Fibroblast of gingiva (primary cell): ENCODE measurements at regions not wholly inside any gene's neighbourhood (a gene's known extent, or its start where the extent isn't known, plus 50 kb on each side); places are given as distances from the start of the nearest gene placed in this dataset.

ENCODE experiments used
- DNase-seq: peaks from one replicate; pipeline ENCODE4 v3.0.0-alpha.2; 2011; ENCODE audit warnings: low read depth

DNA sequence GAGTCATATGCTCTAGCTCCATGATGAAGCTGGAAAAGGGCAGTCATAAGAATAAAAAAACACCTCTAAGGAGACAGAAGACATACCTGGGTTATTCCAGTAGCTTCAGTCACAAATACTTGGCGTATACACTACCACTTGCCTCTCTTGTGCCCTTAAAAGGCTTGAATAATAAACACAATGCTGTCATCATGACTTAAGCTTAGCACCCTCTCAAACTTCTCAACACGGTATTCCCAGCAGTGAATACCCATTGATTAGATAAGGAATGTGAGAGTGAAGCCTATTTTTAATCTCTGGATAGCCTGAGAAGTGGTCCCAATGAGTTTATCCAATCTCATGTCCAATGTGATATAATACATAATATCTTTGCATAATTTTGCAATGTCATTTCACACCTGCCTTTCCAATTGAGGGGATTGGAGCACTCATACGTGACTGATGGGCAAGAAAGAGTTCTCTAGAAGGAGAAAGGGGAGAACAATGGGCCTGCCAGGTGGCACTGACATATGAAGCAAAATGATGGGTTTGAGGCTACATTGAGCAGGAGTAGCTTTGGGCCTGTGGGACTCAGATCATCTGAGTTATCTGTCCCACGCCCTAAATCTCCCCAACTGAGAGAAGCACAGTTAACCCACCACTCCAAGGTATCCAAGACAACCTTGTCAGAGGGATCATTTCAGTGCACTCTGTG lies 298.6 kb upstream of the DAB1 start:
- DNase-seq = no peak

DNA sequence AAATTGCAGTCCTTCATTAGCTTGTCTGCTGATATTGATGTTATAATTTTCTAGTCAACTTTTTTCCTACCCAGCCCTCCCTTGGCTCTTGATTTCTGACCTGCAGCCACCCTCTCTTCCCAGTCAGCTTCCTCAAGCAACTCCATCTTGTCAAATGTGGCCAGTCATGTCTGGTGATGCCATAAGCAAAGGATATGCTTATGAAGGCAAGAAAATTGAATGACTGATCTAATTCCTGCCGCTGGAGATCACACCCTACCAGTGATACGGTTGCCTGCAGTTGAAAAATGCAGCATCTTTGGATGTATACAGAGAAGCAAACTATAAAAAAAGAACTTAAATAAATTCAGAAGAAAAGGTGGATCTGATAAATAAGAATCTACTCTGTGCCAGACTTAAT lies 297.1 kb upstream of the DAB1 start:
- no peak for DNase-seq

DNA sequence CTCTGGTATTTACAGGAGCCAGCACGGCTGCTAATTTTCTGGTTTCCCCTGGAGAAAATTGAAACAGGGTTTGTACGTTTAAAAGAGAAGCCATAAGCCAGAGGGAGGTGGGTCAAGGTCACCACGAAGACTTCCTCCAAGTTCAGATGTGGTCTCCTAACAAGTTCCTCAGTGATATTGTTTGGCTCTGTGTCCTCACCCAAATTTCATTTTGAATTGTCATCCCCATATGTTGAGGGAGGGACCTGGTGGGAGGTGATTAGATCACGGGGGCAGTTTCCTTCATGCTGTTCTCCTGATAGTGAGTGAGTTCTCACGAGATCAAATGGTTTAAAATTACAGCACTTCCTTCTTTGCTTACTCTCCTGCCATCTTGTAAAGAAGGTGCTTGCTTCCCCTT lies 295.4 kb upstream of the DAB1 start:
- no peak for DNase-seq

DNA sequence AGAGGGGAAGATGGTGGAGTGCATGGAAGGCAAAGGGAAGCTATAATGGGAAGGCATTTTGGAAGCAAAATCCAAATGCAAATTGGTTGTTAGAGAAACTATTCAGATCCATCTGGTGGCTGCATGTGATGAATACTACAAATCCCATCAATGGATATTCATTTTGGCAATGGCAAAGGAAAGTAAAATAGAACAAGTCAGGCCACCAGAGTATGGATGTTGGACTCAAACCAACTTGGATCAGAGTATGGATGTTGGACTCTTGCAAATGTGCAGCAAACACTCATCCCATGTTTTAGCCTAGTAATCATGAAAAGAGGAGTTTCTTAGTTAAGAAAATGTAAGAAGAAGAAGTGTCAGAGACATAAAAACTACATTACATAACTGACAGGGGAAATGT lies 289.6 kb upstream of the DAB1 start:
- no peak for DNase-seq

DNA sequence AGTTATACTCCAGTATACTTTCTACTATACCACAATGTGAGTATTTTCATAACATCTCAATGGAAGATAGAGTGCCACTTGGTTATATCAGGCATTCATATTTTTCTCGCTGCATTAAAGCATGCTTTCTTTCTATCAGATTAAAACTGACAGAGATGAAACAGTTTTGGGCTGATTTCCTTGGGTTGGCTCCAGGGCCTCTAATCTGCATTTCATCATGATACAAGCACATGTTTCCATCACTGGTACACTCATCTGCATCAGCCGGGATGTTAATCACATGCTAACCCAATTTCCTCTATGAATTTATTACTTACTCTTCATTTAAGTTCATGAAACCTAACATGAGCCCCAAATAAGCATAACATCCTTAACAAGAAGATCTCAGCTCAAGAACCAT lies 289.0 kb upstream of the DAB1 start:
- no peak for DNase-seq

DNA sequence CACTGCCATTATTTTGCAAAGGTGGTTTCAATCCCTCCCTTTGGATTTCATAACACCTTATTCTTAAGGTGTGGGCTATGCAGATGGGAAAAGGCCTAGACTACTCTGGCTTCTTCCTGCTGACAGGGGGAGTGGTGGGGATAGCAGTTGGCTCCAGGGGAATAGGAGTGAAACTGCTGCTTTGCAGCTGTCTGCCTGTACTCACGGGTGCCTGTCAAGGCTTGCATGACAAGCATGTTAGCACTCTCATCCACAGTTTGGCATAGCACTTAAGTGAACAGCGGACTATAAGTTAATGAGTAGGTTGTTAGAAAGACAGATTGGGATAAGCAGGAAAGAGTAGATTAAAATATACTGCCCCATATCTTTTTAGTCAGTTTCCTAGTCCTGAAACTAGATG lies 287.5 kb upstream of the DAB1 start:
- no peak for DNase-seq

DNA sequence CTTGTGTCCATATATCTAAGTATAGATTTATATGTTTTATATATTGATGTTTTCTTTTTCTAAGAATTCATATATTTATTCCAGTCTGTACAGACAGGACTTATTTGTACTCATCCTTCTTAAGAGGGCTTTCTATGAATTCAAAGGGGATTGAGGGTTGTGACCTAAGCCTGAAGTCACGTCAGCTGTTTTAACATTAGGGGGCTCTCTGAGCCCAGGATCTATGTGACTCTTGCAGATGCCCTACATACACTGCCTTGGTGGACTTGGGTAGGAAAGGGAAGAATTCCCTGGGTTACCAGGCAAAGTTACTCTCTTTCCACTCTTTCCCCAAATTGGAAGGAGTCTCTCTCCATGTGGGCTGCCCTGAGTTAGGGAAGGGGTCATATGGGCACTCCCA lies 283.8 kb upstream of the DAB1 start:
- no peak for DNase-seq

DNA sequence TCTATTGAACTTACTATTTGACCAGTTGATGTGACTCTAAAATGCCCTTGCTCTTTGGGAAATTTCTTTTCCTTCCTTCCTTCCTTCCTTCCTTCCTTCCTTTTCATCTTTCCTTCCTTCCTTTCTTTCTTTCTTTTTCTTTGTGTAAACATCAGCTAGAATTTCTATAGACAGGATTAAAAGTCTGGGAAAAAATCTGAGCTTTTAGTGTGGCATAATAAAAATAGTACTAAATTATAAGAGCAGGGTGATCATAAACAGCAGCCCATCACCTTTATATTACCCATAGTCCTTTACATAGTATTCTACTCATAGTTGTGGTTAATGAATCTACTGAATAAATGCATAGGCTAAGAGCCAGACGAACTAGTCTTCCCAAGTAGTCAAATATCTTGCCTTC lies 281.0 kb upstream of the DAB1 start:
- no peak for DNase-seq

DNA sequence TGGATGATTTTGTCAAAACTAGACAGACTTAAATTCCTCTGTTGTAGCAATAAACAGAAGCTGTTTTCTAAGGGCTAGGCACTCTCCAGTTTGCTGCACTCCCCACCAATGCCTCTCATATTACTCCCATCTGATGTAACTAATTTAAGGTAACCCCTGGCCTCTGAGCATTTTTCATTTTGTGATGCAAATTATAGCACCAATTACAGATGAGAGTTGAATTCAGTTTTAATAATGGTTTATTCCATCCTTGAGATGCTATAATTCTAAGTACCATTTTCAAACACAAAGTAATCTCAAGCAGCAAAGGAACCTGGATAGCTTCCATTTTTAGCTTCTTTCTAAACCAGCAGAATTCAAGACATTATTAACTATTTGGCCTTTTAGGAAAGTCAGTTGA lies 280.4 kb upstream of the DAB1 start:
- DNase-seq = no peak

DNA sequence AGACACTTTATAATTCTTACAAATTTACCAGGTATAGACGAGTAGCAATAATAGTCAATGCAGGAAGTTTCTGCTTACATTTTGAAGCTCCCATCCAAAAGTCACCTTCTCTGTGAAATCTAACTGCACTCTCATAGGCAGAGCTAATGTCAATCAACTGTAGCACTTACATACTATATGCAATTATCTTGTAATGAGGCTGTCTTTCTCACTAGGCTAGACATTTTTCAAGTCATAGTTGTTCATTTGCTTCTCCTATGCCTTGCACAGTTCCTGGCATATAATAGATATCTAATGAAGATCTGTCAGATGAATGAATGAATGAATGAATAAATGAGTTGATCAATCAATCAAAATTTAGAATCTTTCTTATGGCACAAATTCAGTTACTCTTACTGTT lies 273.0 kb upstream of the DAB1 start:
- DNase-seq = no peak

DNA sequence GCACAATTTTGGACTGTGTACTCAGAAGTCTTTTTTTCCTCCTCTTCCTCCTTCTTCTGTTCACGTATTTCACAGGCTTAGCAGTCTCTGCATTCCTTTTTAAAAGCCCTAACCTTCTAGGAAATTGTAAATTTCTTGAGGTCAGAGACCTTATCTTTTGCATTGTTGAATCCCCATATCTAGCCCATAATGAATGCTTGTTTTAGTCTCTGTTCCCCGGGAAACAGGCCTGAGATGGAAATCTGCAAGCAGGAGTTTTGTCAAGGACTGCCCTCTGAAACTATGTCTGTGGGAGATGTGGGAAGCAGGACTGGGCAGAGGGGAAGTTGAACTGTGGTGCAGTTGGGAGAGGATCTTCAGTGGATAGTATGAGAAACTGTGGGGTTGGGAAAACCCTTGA lies 272.2 kb upstream of the DAB1 start:
- DNase-seq = no peak

DNA sequence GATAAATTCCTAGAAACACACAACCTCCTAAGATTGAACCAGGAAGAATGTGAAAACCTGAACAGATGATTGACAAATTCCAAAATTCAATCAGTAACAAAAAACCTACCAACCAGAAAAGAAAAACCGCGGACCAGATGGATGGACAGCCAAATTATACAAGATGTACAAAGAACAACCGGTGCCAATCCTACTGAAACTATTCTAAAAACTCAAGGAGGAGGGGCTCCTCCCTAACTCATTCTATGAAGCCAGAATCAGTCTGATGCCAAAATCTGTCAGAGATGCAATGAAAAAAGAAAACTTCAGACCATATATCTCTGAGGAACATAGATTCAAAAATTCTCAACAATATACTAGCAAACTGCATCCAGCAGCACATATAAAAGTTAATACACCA lies 262.4 kb upstream of the DAB1 start:
- no peak for DNase-seq

DNA sequence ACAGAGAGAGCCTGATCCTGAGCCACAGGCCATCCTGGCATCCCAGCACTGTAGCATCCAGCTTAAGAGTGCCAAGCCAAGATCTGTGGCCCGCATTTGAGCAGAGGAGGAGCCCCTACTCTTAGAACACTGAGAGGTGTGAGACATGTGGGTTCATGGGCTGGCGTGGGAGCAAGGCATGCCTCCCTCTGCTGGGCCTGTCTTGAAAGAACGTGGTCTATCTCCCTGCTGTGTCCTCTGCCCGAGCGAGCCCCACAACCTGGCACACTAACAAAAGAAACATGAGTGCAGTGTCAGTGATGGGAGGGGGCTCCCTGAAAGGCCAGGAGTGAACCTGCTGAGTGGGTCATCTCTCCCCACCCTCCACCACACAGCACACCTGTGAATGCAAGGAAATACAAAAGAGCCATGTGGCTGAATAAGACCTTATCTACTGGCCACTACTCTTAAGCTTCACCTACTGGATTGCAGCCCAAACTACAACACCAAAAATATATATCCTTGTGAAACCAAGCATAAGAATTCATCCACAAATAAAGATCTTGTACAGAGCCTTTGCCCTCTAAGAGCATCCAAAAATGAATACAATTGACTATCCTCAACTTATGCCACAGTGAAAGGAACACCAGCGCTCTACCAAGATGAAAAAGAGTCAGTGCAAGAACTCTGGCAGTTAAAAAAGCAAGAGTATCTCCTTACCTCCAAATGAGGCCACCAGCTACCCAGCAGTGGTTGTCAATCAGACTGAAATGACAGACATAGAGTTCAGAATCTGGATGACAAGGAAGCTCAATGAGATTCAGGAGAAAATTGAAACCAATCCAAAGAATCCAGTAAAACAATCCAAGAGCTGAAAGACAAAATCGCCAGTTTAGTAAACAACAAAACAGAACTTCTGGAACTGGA lies 259.4 kb upstream of the DAB1 start:
- no peak for DNase-seq

DNA sequence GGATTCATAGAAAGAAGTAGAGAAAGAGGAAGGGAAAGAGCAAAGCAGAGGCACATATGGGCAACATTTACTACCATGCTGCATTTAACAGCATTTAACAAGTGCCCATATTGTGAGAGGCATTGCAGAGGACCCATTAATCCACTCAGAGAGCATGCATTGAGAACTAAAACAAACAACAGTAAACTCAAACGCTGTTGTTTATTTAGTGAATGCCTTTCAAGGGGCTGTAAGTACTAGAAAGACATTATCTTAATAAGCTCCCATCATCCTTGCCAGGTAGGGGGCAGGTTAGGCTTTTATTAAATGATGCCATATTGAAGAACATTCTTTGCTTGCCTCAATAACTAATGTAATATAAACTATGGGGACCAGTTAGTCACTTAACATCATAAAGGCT lies 254.3 kb upstream of the DAB1 start:
- no peak for DNase-seq

DNA sequence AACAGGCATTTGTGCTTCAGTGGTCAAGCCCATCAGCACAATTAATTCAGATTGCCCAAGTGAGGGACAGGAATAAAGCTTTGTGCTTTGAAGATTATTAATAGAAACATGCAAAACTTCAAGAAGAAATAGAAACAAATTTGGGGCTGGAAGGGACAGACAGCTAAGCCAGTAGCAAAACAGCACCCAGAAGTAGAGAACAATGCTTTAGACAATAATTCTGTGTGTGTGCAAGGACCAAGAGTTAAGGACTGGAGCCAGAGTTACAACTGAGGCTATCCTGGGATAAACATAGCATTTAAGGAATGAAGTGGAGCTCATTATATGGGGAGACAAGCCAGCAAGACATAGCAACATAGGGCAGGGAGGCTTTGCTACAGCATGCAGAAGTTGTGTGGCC lies 251.9 kb upstream of the DAB1 start:
- DNase-seq = no peak

DNA sequence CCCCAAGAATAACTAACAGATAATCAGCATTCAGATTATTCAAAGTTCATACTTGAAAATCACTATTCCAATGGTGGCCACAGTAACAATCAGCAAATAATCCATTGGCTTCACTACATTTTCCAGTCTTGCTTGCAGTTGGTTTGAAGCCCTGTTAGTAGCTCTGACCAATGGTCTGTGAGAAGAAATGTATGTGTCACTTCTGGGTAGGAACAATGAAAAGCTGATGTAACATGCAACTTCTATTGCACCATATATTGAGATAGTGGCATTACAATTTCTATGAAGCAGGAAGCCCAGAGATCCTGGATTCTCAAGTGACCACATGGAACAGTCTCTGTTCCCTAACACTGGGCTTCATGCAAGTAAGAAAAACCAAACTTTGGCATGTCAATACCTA lies 250.9 kb upstream of the DAB1 start:
- DNase-seq = no peak

DNA sequence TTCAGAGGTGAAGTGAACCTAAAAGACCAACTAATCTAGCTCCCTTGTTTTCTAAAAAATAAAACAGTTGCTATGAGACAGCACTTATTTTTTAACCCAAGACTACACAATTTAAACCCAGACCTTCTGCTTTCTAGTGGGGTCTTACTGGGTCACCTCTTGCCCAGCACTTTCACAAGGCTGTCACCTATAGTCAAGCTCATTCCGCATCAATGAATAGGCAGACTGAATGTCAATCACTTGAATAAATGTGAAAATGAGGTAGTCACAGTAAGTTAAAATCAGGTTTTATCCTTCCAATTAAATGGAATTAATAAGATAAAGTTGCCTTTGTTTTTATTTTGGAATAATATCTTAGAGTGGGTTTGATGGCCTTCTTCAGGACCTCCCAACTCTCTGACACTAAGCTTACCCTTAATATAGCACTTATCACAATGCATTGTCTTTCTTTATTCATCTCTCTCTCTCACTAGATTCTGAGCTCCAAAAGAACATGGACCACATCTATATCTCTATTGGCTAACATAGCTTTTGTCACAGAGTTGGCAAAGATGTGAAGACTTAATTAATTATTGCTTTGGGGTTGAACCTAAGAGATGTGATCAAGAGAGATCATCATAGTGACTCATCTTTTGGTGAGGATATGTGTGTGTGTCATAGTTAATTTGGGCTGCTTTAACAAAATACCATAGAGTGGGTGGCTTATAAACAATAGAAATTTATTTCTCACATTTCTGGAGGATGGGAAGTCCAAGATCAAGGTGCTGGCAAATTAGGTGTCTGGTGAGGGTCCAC lies 248.7 kb upstream of the DAB1 start:
- DNase-seq = no peak

DNA sequence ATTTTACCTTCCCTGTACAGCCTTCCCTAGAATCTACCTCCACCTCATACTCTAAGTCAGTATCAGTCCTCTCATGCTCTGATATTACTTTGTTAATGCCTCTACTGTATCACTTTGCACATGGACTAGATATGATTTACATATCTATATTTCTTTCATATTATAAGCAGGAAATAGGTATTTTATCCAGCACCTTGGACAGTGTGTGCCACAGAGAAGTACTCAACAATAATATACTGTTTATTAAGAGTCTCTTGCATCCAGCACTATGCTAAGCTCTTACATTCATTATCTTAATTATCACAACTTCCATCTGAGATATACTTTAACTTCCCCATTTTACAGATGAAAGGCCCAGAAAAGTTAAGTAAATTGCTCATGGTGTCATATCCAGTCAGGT lies 247.9 kb upstream of the DAB1 start:
- no peak for DNase-seq

DNA sequence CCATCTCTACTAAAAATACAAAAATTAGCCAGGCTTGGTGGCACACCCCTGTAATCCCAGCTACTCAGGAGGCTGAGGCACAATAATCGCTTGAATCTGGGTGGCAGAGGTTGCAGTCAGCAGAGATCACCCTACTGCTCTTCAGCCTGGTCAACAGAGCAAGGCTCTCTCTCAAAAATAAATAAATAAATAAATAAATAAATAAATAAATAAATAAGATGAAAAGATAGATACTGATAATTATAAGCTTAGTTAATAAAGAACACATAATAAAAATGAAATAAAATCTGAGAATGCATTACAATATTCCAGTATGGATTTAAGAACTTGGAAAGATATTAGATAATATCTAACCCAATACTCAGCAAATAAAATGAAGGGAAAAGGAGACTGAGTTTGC lies 235.9 kb upstream of the DAB1 start:
- DNase-seq = no peak

DNA sequence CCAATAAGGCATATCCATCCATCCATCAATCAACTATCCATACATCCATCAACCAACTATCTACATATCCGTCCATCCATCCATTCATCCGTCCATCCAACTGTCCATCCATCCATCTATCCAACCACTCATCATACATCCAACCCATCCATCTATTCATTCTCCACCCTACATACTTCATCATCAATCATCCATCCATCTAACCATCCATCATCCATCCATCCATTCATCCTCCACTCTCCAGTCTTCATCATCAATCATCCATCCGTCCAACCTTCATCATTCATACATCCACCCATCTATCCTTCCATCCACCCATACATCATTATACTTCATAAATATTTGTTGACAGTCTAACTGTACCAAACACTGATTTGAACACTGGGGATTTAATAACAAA lies 231.3 kb upstream of the DAB1 start:
- DNase-seq = no peak

DNA sequence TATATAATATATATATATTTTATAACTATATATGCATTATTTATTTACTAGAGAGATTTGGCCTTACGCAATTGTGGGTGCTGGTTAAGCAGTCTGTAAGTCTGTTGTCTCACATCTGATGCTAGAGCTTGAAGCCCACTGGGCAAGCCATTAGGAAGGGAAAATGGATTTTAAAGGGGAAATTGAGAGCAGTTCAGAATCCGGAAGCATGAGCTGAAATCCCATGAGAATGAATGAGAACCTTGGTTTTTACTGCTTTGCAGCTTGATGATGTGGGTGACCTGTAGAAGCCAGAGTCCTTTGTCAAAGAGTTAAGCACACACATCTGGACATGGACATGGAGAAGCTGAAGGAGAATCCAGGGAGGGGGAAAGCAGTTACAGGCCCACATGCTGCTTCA lies 220.8 kb upstream of the DAB1 start:
- DNase-seq = no peak

DNA sequence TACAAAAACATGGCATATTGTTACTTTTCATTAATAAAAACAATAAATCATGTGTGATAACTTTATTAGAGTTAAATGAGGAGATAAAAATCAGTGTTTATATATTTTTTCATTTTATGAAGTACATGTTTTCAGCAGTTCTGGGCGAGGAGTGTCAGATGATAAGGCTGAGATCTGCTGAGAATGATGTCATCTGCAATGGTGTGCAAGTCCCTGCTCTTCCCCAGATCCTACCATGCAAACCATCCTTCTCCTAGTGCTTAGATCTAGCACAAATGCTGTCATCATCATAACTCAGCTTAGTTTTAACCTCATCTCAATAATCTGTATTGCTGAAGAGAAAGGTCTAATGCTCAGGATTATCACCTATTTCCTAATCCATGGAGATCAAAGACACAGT lies 214.4 kb upstream of the DAB1 start:
- DNase-seq = no peak

DNA sequence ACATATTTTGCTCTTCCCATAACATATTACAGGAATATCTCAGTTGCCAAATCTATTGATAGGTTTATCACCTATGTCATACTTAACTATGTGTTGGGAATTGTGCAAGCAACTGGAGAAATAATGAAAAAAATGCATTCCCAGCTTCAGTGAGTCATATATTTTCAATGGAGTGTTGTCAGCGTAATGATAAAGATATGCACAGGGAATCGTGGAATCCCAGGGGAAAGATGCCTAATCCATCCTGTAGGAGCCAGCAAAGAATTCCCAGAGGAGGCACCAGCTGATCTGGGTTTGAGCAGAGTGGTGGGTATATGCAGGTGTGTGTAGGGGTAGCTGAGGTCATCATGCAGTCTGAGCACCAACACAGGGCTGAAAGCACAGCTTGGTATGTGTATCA lies 213.3 kb upstream of the DAB1 start:
- DNase-seq = no peak
